NCI-H2171 treated with DMSO at 0.1 percent for 48 hours (cell line): ENCODE measurements at regions not wholly inside any gene's neighbourhood (a gene's known extent, or its start where the extent isn't known, plus 50 kb on each side); places are given as distances from the start of the nearest gene placed in this dataset.

Experiments used
- DNase-seq: peaks from one replicate; lab custom pipeline; 2025; lab: John Stamatoyannopoulos, UW

DNA sequence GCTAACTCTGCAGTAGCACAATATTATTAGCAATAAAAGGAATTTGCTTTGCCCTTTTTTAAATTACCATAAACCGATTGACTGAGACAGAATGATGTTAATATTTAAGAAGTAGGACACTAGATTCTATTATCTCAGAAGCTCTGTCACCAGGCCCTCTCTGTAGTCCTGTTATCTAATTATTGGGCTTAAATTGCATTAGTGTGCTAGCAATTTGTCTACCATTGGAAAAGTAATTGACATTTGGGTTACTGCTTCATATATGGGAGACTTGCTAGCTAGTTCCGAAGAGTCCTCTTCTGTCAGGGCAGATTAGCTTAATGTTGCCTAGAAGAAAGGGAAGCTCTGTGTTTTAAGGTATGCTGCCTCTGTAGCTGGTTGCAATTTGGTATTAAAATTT is 1107.3 kb upstream of the EEF2KMT start:
- DNase-seq: no peak

DNA sequence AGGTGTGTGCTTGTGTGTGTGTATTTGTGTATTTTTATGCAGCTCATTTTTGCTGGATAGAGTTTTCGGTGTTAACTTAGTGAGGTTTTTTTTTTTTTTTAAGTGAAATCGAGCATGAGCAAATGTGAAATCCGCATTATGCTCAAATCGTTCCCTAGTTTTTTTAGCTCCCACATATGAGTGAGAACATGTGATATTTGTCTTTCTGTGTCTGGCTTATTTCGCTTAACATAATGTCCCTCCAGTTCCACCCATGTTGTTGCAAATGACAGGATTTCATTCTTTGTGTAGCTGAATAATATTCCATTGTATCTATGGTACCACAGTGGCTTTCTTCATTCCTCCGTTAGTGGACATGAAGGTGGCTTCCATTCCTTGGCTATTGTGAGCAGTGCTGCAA is 1103.3 kb upstream of the EEF2KMT start:
- DNase-seq: no peak

DNA sequence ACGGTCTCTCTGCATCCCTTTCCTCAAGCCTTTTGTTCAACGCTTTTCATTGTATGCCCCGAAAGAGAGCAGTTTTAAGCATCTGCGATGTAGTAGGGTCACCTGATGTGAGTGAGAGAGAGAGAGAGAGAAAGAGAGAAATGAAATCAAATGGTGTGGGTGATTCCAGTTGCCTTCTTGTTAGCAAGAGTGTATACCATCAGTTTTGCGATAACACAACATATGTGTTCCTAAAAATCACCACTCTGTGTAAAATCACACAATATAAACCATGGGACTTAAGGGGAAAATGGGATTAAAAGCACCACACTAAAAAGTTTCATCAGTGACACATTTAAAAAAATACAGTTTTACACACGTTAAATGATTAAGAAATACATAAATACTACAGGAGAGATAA is 1102.7 kb upstream of the EEF2KMT start:
- no peak for DNase-seq

DNA sequence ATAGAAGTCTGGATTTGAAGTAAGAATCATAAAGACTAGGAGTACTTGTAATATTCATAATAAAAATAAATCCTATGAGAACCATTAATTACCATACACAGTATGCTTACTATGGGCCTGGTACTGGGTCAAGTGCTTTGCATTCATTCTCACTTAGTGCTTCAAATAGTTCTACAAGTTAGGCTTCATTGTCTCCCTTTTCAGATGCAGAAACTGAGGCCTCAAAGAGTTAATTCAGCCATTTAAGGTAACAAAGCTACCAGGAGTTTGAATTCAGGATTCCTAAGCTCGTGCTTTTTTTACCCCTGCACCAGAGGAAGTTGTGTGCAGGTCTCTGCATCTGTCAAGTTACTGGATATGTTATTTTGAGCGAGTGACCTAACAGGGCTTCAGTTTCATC is 1098.4 kb upstream of the EEF2KMT start:
- no peak for DNase-seq

DNA sequence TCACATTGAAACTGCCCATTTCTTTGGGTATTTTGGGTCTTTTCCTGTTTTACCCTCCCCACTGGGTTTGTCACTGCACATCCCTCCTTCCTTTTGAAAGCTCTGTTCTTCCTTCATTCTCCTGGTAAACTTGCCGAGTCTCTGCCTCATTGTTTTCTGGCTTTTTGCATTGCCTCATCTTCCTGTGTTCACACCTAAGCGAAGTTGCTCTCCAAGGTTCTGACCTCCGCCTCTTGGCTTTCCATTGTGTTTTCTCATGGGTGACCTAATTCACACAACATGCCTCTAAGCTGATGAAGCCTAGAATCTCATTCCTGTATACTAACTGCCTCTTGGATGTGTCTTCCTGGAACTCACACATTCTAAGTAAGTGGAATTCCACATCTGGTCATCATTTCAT is 1096.1 kb upstream of the EEF2KMT start:
- no peak for DNase-seq

DNA sequence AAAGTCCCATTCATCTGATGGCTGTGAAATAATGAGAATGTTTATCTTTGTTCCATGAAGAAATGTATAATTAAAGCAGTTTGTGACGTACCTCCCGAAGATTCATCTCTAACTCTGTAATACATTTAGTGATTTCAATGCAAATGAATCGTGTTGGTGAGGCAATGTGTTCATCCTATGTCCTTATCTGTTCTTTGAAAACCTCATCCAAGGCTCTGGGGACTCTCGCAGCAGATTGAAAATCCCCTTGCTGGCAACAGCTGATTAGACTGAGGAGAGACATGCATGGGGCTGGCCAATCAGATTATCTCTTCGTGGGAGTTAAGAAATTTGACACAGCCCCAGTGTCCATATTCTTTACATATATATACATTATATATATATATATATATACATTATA is 1095.4 kb upstream of the EEF2KMT start:
- no peak for DNase-seq

DNA sequence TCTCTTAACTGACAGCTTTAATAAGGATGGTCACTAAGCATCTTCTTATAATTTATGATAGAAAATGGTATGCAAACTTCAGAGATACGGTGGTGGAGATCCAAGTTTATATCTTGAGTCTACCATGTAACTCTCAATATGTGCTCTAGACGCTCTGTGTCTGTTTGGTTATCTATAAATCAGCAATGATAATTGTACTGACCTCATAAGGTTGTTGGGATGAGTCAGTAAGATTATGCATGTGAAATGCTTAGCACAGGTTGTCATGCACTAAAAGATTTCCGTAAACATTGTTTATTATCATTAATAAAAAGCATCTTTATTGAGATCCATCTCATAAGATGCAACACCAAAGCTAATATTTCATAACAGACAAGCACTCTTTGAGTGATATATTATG is 1094.9 kb upstream of the EEF2KMT start:
- no peak for DNase-seq

DNA sequence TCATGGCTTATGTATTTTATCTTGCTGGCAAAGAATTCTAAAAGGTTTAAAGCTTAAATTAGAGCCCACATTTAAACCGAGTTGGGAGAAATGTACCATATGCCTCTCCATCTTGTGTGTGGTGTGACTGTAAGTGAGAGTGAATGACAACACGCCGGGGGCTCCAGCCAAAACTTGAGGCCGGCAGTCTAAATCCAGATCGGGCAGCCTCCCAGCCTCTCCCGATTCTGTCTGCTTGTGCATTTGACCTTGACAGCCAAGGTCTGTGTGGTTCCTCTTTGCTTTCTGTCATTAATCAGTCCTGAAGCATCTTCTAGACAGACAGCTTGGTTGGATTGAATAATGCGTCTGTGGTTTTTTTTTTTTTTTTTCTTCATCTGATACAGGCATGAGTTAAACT is 1093.2 kb upstream of the EEF2KMT start:
- no peak for DNase-seq

DNA sequence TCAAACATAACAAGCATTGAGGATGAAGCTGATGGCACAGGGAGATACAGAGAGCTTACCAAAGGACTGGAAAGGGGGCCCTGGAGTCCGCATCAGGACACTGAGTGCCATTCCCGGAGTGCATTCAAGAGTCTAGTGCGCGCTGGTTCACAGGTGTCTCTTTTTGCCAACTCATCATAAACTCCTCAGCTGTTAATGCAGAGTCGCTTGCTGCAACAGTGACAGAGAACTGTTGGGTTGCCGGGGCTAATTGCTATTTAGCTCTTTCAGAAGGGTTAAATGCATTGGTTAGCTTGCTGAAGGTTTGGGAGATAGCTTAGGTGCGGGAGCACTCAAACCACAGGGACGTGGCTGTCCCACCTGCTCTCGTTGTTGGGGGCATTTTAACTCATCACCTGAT is 1091.6 kb upstream of the EEF2KMT start:
- DNase-seq: no peak

DNA sequence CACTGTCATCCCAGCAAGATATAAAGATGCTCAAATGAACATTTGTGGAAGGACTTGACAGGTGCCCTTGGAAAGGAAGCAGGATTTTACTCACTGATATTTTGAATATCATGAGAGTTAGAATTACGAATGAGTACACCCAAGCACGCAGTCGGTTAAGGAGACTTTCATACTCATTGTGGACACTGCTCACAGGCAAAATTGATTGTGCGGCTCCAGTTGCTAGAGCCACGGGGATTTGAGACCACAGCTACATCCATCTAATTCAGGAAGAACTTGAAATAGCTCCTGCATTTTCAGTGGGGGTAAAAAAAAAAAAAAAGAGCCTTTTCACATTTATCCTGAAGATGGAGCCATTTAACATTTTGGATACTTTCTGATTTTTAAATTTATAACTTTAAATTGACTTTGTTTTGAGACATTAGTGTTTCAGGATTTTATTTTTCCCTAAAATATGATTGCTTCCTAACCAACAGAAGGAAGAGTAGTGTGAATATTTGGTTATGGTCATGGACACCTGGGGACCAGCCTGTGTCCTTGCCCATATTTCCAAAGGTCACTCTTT is 1080.1 kb upstream of the EEF2KMT start:
- no peak for DNase-seq

DNA sequence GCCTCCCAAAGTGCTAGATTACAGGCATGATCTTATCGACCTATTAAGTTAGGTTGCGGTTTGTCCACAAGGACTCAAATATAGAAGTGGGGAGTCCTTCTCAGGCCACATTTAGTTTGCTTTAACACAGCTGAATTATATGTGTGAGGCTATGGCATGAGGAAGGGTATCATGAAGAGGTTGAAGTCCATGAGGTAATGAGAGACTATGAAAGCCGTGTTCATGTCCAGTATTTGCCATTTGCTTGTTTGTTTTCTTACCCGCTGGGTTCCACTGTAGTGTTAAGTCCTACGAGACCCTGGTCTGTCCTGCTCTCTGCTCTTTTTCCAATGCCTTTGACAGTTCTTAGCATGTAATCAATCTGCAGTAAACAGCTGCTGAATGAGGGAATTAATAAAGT is 1072.4 kb upstream of the EEF2KMT start:
- DNase-seq: no peak

DNA sequence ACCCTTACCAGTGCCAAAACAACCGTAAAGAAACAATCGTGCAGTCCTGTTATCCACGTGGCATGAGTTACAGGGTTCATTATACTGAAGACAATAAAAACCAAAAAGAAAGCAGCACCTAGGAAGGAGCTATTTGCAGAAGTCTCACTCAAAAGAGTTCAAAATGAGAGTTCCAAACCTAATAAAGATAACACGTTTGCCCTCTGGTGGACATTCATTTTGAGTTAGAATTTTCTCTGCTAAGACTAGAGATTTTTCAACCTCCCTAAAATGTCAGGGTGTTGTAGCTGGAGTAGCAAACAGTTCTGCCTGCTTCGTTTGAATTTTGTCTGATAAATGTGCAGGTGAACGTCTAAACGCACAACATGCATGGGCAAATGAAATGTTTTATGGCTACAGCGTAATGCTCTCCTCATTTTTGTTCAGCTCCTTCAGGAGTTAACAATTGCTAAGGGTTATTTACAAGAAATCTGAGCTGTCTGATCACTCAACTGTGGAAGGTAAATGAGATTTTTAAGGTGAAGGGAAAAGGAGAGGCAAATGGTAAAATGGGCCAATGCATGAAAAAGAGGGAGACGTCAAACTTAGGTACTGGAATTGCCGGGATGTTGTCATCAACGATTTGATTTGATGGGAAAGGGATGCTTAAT is 1067.9 kb upstream of the EEF2KMT start:
- no peak for DNase-seq

DNA sequence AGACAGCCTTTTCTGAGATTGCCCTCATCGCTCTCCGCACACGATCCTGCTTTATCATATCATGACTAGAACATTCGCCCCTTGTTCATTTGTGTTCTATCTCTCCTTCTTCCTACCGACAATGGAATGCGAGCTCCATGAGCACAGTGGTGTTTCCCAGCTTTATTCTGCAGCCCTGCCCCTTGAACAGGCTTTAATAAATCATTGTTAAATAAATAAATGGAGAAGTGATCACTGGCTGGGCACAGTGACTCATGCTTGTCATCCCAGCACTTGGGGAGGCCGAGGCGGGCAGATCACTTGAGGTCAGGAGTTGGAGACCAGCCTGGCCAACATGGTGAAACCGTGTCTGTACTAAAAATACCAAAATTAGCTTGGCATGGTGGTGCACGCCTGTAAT is 1063.3 kb upstream of the EEF2KMT start:
- no peak for DNase-seq

DNA sequence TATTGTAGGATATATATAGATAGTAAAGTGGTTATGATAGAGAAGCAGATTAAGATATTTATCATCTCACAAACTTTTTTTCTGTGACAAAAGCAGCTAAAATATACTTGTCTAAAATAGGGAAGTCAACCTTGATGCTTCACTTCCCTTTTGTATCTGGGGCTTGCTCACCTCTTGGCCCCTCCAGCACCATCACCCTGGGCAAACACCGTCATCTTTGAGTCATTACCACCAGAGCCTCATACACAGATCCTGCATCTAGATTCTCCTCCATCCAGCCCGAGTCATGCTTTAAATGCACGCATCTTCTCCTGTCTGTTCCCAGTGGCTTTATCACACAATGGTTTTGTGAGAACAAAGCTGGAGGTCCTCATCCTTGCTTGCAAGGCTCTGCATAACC is 1062.7 kb upstream of the EEF2KMT start:
- no peak for DNase-seq

DNA sequence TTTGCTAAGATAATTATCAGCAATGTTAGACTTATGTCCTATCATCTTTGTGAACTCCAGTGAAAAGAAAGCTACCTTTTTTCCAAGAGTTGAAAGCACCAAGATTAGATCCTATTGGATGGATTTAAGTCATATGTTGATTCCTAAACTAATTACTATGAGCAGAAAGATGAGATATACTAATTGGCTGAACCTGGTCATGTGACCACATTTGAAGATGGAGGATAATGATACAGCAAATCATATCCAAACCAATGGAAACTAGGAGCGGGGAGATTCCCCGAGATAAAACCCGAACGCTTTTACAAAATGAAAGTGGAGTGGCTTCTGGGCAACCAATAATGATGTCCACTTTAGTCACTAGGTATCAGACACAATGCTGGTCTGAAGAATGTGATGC is 1060.2 kb upstream of the EEF2KMT start:
- DNase-seq: peak; percentile 15

DNA sequence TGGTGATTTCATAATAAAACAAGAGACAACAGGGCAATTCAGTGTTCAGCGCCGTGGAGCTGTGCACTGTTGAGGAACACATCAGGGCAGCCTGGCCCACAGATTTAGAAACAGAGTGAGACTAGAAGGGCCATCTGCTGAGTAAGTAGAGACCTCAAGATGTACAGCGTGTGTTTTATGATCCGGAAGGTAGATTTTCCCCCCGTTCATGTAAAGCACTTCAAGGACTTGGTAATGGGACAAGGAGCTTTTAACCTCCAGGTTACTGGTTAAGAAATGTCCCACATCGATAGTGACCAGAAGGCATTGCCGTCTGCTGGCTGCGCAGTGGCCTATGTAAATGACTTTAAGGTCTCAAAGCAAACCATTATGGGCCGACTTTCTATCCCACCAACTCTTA is 1057.7 kb upstream of the EEF2KMT start:
- DNase-seq: no peak

DNA sequence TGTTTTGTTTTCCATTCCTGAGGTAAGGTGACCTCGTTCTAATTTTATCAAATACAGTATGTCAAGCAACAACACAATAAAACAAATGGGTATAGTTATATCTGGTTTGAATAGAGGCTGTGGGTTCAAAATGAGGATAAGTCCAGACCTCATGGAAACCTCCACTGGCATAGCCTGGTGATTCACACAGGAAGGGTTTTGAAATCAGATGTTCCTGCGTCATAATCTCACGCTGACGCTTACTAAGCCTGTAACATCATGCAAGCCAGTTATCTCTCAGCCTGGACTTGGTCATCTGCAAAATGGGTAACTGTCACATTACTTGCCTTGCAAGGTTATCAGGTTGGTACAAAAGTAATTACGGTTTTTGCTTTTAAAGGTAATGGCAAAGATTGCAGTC is 1056.3 kb upstream of the EEF2KMT start:
- DNase-seq: no peak

DNA sequence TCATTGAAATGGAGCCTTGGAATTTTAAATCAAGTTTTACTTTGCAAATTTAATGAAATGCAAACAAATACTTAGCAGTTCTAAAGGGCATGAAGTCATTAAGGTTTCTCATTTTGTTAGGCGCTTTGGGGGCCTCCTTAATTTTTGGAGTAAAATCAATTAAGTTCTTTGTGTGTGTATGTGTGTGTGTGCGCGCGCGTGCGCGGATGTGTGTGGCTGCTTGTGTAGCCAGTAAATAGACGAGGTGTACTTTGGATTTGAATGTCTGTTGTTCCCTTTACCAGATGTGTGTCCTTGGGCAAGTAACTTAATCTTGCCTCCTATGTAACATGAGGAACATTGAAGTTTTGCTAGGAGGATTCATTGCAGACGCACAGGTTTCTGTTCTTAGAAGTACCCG is 1051.4 kb upstream of the EEF2KMT start:
- no peak for DNase-seq

DNA sequence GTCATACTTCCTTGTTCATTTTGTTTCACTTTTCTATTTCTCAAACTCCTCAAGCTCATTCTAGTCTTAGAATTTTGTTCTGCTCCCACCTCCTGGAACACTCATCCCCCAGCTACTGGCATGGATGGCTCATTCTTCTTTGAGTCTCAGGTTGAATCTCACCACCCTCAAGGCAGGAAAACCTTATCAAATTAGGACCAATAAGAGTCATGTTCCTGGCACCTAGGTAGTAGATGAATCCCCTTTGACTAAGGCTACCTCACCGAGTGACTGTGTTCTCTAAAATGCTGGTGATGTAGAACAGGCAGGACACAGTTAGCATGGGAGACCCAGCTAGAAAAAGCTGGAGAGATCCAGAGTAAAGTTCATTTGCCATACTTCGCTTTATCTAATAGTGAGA is 1050.8 kb upstream of the EEF2KMT start:
- DNase-seq: no peak

DNA sequence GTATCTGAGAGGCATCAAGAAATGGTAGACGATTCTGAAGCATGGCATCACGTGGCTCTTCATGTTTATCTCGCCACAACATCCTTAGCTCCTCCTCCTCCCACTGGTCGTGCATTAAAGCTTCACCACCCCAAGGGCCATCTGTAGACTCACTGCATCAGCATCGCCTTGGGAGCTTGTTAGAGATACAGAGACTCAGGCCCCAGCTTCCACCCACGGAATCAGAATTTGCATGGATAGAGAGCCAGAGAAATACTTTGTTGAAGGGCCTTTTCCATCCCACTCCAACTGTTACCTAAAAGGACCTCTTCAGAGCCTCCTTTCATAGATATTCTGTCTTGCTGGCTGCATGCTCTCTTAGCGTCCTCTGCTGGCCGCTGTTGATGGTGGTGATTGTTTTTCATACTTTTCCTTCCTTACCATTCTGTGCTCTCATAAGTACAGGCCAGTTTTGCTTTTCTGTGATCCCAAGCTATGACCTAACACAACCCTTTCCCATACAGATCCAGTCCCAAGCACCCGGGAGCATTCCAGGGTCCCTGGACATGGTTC is 1049.4 kb upstream of the EEF2KMT start:
- no peak for DNase-seq

DNA sequence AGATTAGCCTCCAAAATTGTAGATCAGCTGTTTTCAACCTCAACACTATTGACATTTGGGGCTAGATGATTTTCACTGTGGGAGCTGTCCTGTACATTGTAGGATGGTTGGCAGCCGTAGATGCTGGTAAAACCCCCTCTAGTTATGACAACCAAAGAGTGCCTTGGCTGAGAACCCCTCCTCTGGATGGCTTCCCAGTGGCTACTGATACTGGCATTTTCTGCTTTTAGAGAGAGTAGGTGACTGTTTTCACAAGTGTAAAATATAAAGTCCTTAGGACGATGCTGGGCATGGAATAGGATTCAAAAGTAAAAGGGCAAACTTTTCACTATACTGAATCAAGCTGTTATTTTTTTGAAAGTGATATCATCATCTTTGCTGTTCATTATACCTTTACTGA is 1048.8 kb upstream of the EEF2KMT start:
- no peak for DNase-seq

DNA sequence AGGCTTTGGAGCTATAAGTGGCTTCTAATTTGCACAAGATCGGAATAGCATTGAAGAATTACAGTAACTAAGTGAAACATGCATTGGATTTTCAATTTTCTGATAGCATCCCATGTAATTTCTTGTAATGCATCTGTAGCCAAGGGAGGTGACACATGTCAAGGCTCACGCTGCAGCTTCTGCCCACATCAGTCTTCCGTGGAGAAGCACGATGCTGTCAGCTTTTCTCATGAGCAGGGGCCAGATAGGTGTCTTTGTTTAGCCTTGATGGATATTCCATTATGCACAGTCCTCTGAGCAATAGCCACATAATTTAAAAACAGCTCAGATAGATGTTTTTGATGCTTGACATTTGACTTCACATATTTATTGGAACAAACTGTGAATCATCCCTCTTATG is 1046.9 kb upstream of the EEF2KMT start:
- DNase-seq: no peak

DNA sequence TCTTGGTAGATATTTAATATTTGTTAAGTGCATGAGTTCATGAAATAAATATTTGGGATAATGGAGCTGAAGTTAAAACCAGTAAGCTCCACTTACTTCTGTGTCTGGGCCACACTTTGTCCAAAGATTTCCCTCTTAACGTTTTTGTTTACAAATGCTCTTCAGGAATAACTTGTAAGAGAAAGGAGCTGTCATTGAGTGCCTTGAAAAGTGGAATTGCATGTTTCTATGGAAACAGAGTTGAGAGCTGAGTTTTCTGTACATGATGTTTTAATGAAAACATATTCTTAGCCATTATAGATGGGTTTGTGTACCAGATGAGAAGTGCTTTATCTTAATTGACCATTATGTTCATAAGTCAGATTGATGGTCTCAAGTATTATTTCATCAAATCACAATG is 1045.4 kb upstream of the EEF2KMT start:
- DNase-seq: no peak

DNA sequence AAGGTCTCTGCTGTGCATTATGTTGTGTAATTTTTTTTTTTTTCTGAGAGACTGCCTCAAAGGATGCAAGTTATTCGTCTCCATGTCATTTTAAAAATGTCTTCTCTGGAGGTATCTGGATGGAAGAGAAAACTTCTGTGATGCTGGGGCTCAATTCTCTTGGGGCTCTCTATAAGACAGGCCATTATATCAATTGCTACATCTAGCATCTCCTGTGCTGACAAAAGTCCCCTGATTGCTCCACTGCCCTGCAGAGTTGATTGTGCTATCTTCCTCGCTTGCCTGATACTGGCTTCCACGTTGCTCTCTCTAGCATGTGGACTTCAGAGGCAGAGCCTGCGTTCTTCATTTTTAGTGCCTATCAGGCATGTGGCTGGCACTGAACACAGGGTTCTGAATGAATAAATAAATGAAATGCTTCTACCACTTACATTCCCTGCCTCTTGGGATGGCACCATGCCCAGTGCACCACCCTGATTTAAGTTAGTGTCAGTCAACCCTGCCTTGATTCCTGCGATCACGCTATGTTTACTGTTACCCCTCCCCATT is 1035.5 kb upstream of the EEF2KMT start:
- no peak for DNase-seq
